K562 (cell line): ENCODE measurements at regions not wholly inside any gene's neighbourhood (a gene's known extent, or its start where the extent isn't known, plus 50 kb on each side); places are given as distances from the start of the nearest gene placed in this dataset.

Source experiments
- ATAC-seq: fragments of 200-7000 bp; cut with Tn5 transposase; 3 replicates; pipeline ENCODE4 v1.9.1; 2020; ENCODE audit warnings: moderate library complexity
- BruUV-seq: library from RNA; stranded (reverse); fragments of 400-500 nt; replicated peaks from 2 replicates; lab custom pipeline; 2021; lab: Mats Ljungman, UMichigan
- CTCF ChIA-PET: fragments of 300-600 bp; formaldehyde crosslinking; extraction: SDS; loops from one replicate; lab custom pipeline; 2021; ENCODE audit warnings: low intra/inter-chr PET ratio; lab: Yijun Ruan, JAX
- POLR2A ChIA-PET: fragments of 300-600, 350-650 bp; sonication (Branson Sonifier 250); formaldehyde crosslinking; extraction: SDS; loops from one replicate; lab custom pipeline; 2021; ENCODE audit warnings: antibody characterized with exemption, inconsistent platforms; lab: Yijun Ruan, JAX
- DNase-seq, 4 experiments: peaks; one replicate each; pipeline versions ENCODE4 v3.0.0 to v3.0.0-alpha.2; 2011 to 2018; ENCODE audit warnings: low spot score in 3 of 4, mixed read lengths in 3 of 4; ENCODE audit errors: extremely low read depth in 1 of 4
- FAIRE-seq: peaks from 2 replicates; lab custom pipeline; 2011; peaks lifted over from hg19 to GRCh38; lab: Jason Lieb, UNC
- H2AFZ ChIP-seq: 2 replicates; pipeline ENCODE4 v1.6.0; 2011; ENCODE audit warnings: low read depth, low read length, control low read depth, inconsistent platforms
- H3K27ac ChIP-seq: fragments of 200-600 bp; 3 replicates; pipeline ENCODE4 v1.8.0; 2011; ENCODE audit warnings: low read depth, mild to moderate bottlenecking, control low read depth, inconsistent platforms, low read length, moderate library complexity, mixed read lengths; ENCODE audit errors: extremely low read depth
- H3K27me3 ChIP-seq, 2 experiments: fragments of 300-600 bp in 1 of 2; 2 replicates in 1 of 2; 3 replicates in 1 of 2; pipeline versions ENCODE4 v1.6.0 to v1.8.0; 2011; ENCODE audit warnings: inconsistent platforms in 2 of 2, low read length in 2 of 2, mild to moderate bottlenecking in 1 of 2, mixed read lengths in 1 of 2, moderate library complexity in 1 of 2; ENCODE audit not compliant: control insufficient read depth in 2 of 2, insufficient read depth in 2 of 2
- H3K36me3 ChIP-seq: fragments of 300-600 bp; 3 replicates; pipeline ENCODE4 v1.8.0; 2011; ENCODE audit warnings: mild to moderate bottlenecking, low read length, inconsistent platforms; ENCODE audit not compliant: control insufficient read depth, insufficient read depth
- H3K4me1 ChIP-seq, 2 experiments: fragments of 200-600 bp in 1 of 2; replicated peaks in 1 of 2; 2 replicates in 1 of 2; 3 replicates in 1 of 2; pipeline versions ENCODE4 v1.5.1 to v1.8.0; 2011; ENCODE audit warnings: inconsistent platforms in 2 of 2, low read length in 2 of 2, mild to moderate bottlenecking in 1 of 2, mixed read lengths in 1 of 2, moderate library complexity in 1 of 2; ENCODE audit not compliant: control insufficient read depth in 2 of 2, insufficient read depth in 2 of 2
- H3K4me2 ChIP-seq: 2 replicates; pipeline ENCODE4 v1.6.1; 2011; ENCODE audit warnings: low read length, control low read depth, inconsistent platforms, mixed read lengths; ENCODE audit not compliant: insufficient read depth
- H3K4me3 ChIP-seq: fragments of 200-600 bp; sonication (generic), shearing (Covaris generic); 2 replicates; pipeline ENCODE4 v1.5.1; 2016; ENCODE audit warnings: control low read depth, inconsistent platforms
- H3K79me2 ChIP-seq: fragments of 200-600 bp; 3 replicates; pipeline ENCODE4 v1.8.0; 2011; ENCODE audit warnings: low read length, inconsistent platforms; ENCODE audit not compliant: control insufficient read depth, insufficient read depth
- H3K9ac ChIP-seq, 2 experiments: 2 replicates each; pipeline versions ENCODE4 v1.6.0 to v1.6.1; 2011; ENCODE audit warnings: low read depth in 2 of 2, low read length in 2 of 2, control low read depth in 1 of 2, inconsistent platforms in 1 of 2, mild to moderate bottlenecking in 1 of 2, mixed read lengths in 1 of 2; ENCODE audit not compliant: insufficient read depth in 1 of 2
- H3K9me1 ChIP-seq: one replicate; pipeline ENCODE4 v1.6.0; 2011; ENCODE audit warnings: inconsistent platforms, mild to moderate bottlenecking, low read length, moderate library complexity; ENCODE audit not compliant: control insufficient read depth, insufficient read depth
- H3K9me3 ChIP-seq: replicated peaks from 2 replicates; pipeline ENCODE4 v1.5.1; 2011; ENCODE audit warnings: low read depth, low read length, inconsistent platforms; ENCODE audit not compliant: control insufficient read depth, insufficient read depth
- H4K20me1 ChIP-seq: replicated peaks from 2 replicates; pipeline ENCODE4 v1.6.1; 2011; ENCODE audit warnings: low read length, inconsistent platforms, mixed read lengths; ENCODE audit not compliant: control insufficient read depth, insufficient read depth
- HDAC3 ChIP-seq: fragments of 450-650 bp; IDR thresholded peaks from 2 replicates; pipeline ENCODE4 v1.6.1; 2018; ENCODE audit warnings: borderline replicate concordance, mild to moderate bottlenecking, moderate library complexity; ENCODE audit not compliant: partially characterized antibody
- NFATC3 ChIP-seq: fragments of 450-650 bp; IDR thresholded peaks from 2 replicates; pipeline ENCODE4 v1.6.1; 2017; ENCODE audit warnings: mild to moderate bottlenecking
- NFE2L1 ChIP-seq: fragments of 450-650 bp; IDR thresholded peaks from 2 replicates; pipeline ENCODE4 v1.6.1; 2016; ENCODE audit warnings: missing genetic modification characterization, low read depth, mild to moderate bottlenecking, missing compliant biosample characterization, moderate library complexity, borderline replicate concordance
- PHF21A ChIP-seq: fragments of 450-650 bp; IDR thresholded peaks from 2 replicates; pipeline ENCODE4 v1.6.1; 2017; ENCODE audit warnings: low read depth, borderline replicate concordance
- PTBP1 ChIP-seq: fragments of 200-400 bp; formaldehyde crosslinking; IDR thresholded peaks from 2 replicates; pipeline ENCODE4 v1.6.1; 2017; ENCODE audit warnings: low read depth, low read length
- RBFOX2 ChIP-seq: fragments of 200-400 bp; formaldehyde crosslinking; IDR thresholded peaks from 2 replicates; pipeline ENCODE4 v1.6.1; 2017; ENCODE audit warnings: low read depth, mild to moderate bottlenecking, low read length, moderate library complexity
- TRIM25 ChIP-seq: fragments of 450-650 bp; IDR thresholded peaks from 2 replicates; pipeline ENCODE4 v1.7.0; 2016; ENCODE audit warnings: borderline replicate concordance
- ZNF584 ChIP-seq: fragments of 200-800 bp; sonication (Bioruptor generic); IDR thresholded peaks from 2 replicates; pipeline ENCODE4 v1.6.1; 2016; ENCODE audit warnings: low read depth, mild to moderate bottlenecking, missing genetic modification characterization, missing compliant biosample characterization
- ZNF830 ChIP-seq: fragments of 250-450 bp; sonication (Bioruptor Pico); IDR thresholded peaks from 2 replicates; pipeline ENCODE4 v1.5.0; 2021; ENCODE audit warnings: mild to moderate bottlenecking
- WGBS: fragments of 100-300 bp; shearing (Covaris generic); methylation state at CpG from one replicate; pipeline ENCODE4 v1.1.6; 2016; ENCODE audit warnings: low coverage, mixed read lengths; ENCODE audit not compliant: insufficient coverage; ENCODE audit errors: missing lambda C conversion rate; 5-methylcytosine and 5-hydroxymethylcytosine counted together
- in situ Hi-C: fragments of 300-500 bp; cut with MboI; formaldehyde crosslinking; loops from 4 replicates; pipeline ENCODE4 v1.15.0; 2018; ENCODE audit warnings: inconsistent platforms, mixed read lengths
- intact Hi-C: fragments of 100-400 bp; cut with micrococcal nuclease; formaldehyde crosslinking; loops from 2 replicates; pipeline ENCODE4 v1.14.2; 2022
- TF ChIP-seq, protein P1 (sequence below): sonication (generic); formaldehyde crosslinking; IDR thresholded peaks from 2 replicates; pipeline ENCODE4 v1.8.1; 2023; ENCODE audit warnings: mild to moderate bottlenecking, missing genetic modification reagents
- TF ChIP-seq, protein P2 (sequence below): IDR thresholded peaks from 2 replicates; pipeline ENCODE4 v1.6.1; 2011; ENCODE audit warnings: borderline replicate concordance, low read depth, mild to moderate bottlenecking, moderate library complexity, low read length; ENCODE audit not compliant: insufficient read depth, poor library complexity, severe bottlenecking

DNA sequence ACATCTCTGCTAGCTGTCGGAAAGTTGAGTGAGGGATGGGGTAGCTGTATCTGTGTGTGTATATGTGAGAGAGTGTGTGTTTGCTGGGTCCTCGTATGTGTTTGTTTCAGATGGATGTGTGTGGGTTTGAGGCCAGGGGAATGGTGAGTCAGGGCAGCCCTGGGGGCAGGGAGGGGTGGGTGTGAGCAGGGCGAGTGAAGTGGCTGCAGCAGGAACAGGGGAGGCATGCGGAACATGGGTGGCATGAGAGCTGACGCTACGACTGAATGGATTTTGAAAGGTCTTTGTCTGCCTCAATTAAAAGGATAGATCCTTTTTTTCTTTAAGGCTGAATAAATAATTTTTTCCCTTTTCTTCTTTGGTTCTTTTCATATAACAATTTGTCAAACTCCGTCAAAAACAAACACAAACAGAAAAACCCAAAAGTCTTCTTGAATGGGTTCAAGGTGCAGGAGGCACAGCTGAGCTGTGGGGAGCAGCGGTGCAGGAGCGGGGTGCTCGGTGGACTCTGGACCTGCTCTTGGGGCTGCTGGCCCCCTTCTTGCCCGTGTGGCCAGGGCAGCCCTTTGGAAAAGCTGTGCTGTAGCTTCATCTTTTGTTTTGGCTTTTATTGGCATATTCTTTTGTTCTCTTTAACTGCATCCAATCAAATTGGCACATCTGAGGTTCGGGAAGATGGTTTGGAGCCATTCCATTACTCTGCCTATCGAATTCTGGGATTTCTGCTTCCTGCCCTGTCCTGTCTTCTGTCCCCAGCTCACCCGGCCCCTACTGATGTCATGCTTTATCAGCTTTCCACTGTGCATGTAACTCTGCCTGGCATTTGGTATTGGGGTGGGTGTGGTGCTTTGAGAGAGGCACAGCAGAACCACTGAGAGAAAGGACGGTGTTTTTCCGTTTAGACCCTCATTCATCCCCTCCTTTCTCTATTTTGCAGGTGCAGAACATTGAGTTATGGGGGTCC is 80.1 kb downstream of the ADAMTS15 start:
- BruUV-seq: no TSS peak
- no peak overlapping the region for H3K27ac ChIP-seq
- no peaks in the 10 kb centered on the region for H3K9me3 ChIP-seq
- POLR2A ChIA-PET: interaction anchor here (0.7 kb wide), 1 partner anchor 145 kb away, joined by 5 read pairs; no protein-coding TSS in a partner anchor
- H3K4me2 ChIP-seq: no peak overlapping the region
- H3K36me3 ChIP-seq: no peaks in the 10 kb centered on the region
- no peaks in the 10 kb centered on the region for H3K79me2 ChIP-seq
- no peak overlapping the region for H2AFZ ChIP-seq
- H3K4me1 ChIP-seq: no peaks in the 10 kb centered on the region
- no peaks in the 10 kb centered on the region for H3K9me1 ChIP-seq
- no peak for FAIRE-seq
- H4K20me1 ChIP-seq: no peaks in the 10 kb centered on the region
- no peak overlapping the region for H3K4me3 ChIP-seq
- TF ChIP-seq ZNF830 (CRISPR knock-in tag) (no peak), PTBP1 (no peak), TRIM25 (no peak), RBFOX2 (no peak), ZNF584 (no peak), PHF21A (no peak), NFATC3 (no peak), NFE2L1 (tag) (no peak), HDAC3 (no peak)
- TF ChIP-seq, protein P1, sequence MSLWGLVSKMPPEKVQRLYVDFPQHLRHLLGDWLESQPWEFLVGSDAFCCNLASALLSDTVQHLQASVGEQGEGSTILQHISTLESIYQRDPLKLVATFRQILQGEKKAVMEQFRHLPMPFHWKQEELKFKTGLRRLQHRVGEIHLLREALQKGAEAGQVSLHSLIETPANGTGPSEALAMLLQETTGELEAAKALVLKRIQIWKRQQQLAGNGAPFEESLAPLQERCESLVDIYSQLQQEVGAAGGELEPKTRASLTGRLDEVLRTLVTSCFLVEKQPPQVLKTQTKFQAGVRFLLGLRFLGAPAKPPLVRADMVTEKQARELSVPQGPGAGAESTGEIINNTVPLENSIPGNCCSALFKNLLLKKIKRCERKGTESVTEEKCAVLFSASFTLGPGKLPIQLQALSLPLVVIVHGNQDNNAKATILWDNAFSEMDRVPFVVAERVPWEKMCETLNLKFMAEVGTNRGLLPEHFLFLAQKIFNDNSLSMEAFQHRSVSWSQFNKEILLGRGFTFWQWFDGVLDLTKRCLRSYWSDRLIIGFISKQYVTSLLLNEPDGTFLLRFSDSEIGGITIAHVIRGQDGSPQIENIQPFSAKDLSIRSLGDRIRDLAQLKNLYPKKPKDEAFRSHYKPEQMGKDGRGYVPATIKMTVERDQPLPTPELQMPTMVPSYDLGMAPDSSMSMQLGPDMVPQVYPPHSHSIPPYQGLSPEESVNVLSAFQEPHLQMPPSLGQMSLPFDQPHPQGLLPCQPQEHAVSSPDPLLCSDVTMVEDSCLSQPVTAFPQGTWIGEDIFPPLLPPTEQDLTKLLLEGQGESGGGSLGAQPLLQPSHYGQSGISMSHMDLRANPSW (CRISPR knock-in tag): no peak
- TF ChIP-seq, protein P2, sequence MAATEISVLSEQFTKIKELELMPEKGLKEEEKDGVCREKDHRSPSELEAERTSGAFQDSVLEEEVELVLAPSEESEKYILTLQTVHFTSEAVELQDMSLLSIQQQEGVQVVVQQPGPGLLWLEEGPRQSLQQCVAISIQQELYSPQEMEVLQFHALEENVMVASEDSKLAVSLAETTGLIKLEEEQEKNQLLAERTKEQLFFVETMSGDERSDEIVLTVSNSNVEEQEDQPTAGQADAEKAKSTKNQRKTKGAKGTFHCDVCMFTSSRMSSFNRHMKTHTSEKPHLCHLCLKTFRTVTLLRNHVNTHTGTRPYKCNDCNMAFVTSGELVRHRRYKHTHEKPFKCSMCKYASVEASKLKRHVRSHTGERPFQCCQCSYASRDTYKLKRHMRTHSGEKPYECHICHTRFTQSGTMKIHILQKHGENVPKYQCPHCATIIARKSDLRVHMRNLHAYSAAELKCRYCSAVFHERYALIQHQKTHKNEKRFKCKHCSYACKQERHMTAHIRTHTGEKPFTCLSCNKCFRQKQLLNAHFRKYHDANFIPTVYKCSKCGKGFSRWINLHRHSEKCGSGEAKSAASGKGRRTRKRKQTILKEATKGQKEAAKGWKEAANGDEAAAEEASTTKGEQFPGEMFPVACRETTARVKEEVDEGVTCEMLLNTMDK: no peak
- in situ Hi-C loops (no loop called here), intact Hi-C loops (no loop called here)
- H3K27me3 ChIP-seq: peaks cover 13 to 25% of the 10 kb centered on the region in 2 experiments; a peak in 4 of 5 replicates
- 2% methylated on average over 15 of the region's 16 CpGs for WGBS
- CTCF ChIA-PET: no interaction called here
- H3K9ac ChIP-seq: no peak overlapping the region
- no peak for DNase-seq
- no peak for ATAC-seq
